GM12878 (cell line): ENCODE measurements at regions not wholly inside any gene's neighbourhood (a gene's known extent, or its start where the extent isn't known, plus 50 kb on each side); places are given as distances from the start of the nearest gene placed in this dataset.

ENCODE experiments used
- ATAC-seq: fragments of 200-7000 bp; cut with Tn5 transposase; 3 replicates; pipeline ENCODE4 v1.9.1; 2020; ENCODE audit warnings: mild to moderate bottlenecking, moderate library complexity
- BruUV-seq: library from RNA; stranded (reverse); fragments of 400-500 nt; replicated peaks from 2 replicates; lab custom pipeline; 2021; lab: Mats Ljungman, UMichigan
- CTCF ChIA-PET: fragments of 300-600 bp; sonication (Branson Sonifier 250); formaldehyde crosslinking; extraction: SDS; loops from one replicate; lab custom pipeline; 2021; ENCODE audit warnings: inconsistent platforms; lab: Yijun Ruan, JAX
- POLR2A ChIA-PET: fragments of 350-600 bp; formaldehyde crosslinking; extraction: SDS; loops from one replicate; lab custom pipeline; 2021; ENCODE audit warnings: inconsistent platforms; lab: Charles Lee
- RAD21 ChIA-PET: fragments of 300-600 bp; sonication (Branson Sonifier 250); formaldehyde crosslinking; loops from one replicate; lab custom pipeline; 2023; ENCODE audit warnings: antibody characterized with exemption; ENCODE audit not compliant: unreplicated experiment; lab: Charles Lee
- SMC1A ChIA-PET: fragments of 300-600 bp; sonication (Branson Sonifier 250); formaldehyde crosslinking; loops from one replicate; lab custom pipeline; 2023; ENCODE audit not compliant: unreplicated experiment, uncharacterized antibody; lab: Charles Lee
- DNase-seq: peaks from one replicate; pipeline ENCODE4 v3.0.0-alpha.2; 2011; ENCODE audit warnings: low read depth, low spot score
- FAIRE-seq: peaks from 3 replicates; lab custom pipeline; 2011; peaks lifted over from hg19 to GRCh38; lab: Jason Lieb, UNC
- H2AFZ ChIP-seq: 2 replicates; pipeline ENCODE4 v1.6.0; 2011; ENCODE audit warnings: low read depth, low read length, control low read depth; ENCODE audit not compliant: control insufficient read depth
- H3K27ac ChIP-seq: 2 replicates; pipeline ENCODE4 v1.5.1; 2011; ENCODE audit warnings: control low read depth; ENCODE audit not compliant: control insufficient read depth, insufficient read depth
- H3K27me3 ChIP-seq, 2 experiments: replicated peaks in 1 of 2; 2 replicates each; pipeline versions ENCODE4 v1.6.0 to v1.6.1; 2011; ENCODE audit warnings: low read length in 1 of 2; ENCODE audit not compliant: control insufficient read depth in 2 of 2, insufficient read depth in 2 of 2
- H3K36me3 ChIP-seq, 2 experiments: 2 replicates each; pipeline ENCODE4 v1.5.1; 2011; ENCODE audit warnings: low read length in 1 of 2; ENCODE audit not compliant: control insufficient read depth in 2 of 2, insufficient read depth in 2 of 2
- H3K4me1 ChIP-seq: 2 replicates; pipeline ENCODE4 v1.6.1; 2011; ENCODE audit warnings: mild to moderate bottlenecking, low read length, moderate library complexity, mixed read lengths; ENCODE audit not compliant: control insufficient read depth, insufficient read depth
- H3K4me2 ChIP-seq: 2 replicates; pipeline ENCODE4 v1.6.0; 2011; ENCODE audit warnings: control low read depth; ENCODE audit not compliant: control insufficient read depth, insufficient read depth
- H3K4me3 ChIP-seq: fragments of 200-600 bp; sonication (generic); 2 replicates; pipeline ENCODE4 v1.5.1; 2016
- H3K79me2 ChIP-seq: 2 replicates; pipeline ENCODE4 v1.6.0; 2011; ENCODE audit warnings: low read length; ENCODE audit not compliant: control insufficient read depth, insufficient read depth
- H3K9ac ChIP-seq: 2 replicates; pipeline ENCODE4 v1.8.0; 2011; ENCODE audit warnings: low read length, control low read depth, mixed read lengths; ENCODE audit not compliant: control insufficient read depth, insufficient read depth
- H3K9me3 ChIP-seq: replicated peaks from 3 replicates; pipeline ENCODE4 v1.5.1; 2011; ENCODE audit warnings: mild to moderate bottlenecking, low read length; ENCODE audit not compliant: control insufficient read depth, insufficient read depth
- H4K20me1 ChIP-seq: 2 replicates; pipeline ENCODE4 v1.6.0; 2011; ENCODE audit not compliant: control insufficient read depth, insufficient read depth
- BMI1 ChIP-seq: fragments of 450-650 bp; IDR thresholded peaks from 2 replicates; pipeline ENCODE4 v1.6.1; 2016; ENCODE audit warnings: mild to moderate bottlenecking, moderate library complexity, borderline replicate concordance
- DPF2 ChIP-seq: fragments of 450-650 bp; IDR thresholded peaks from 2 replicates; pipeline ENCODE4 v1.6.1; 2017; ENCODE audit warnings: mild to moderate bottlenecking
- ESRRA ChIP-seq: IDR thresholded peaks from 2 replicates; pipeline ENCODE4 v1.6.1; 2012; ENCODE audit warnings: mild to moderate bottlenecking, low read length, improper control_type of control experiment
- MXI1 ChIP-seq: fragments of 150-350 bp; IDR thresholded peaks from 2 replicates; pipeline ENCODE4 v1.6.1; 2011; ENCODE audit warnings: low read depth, mild to moderate bottlenecking, inconsistent platforms, low read length, improper control_type of control experiment
- MYC ChIP-seq: IDR thresholded peaks from 2 replicates; pipeline ENCODE4 v1.6.1; 2011; ENCODE audit warnings: mild to moderate bottlenecking, low read length, moderate library complexity, inconsistent platforms; ENCODE audit not compliant: insufficient read depth, insufficient replicate concordance, insufficient read length, severe bottlenecking
- NBN ChIP-seq: fragments of 450-650 bp; IDR thresholded peaks from 2 replicates; pipeline ENCODE4 v1.6.1; 2016
- NFIC ChIP-seq: IDR thresholded peaks from 2 replicates; pipeline ENCODE4 v1.6.1; 2012; ENCODE audit warnings: low read depth, mild to moderate bottlenecking, inconsistent platforms, low read length, moderate library complexity
- NR2C1 ChIP-seq: fragments of 450-650 bp; IDR thresholded peaks from 2 replicates; pipeline ENCODE4 v1.6.1; 2017; ENCODE audit warnings: antibody characterized with exemption, mild to moderate bottlenecking, moderate library complexity
- RBBP5 ChIP-seq: fragments of 200-600 bp; sonication (generic); conservative IDR thresholded peaks from 2 replicates; pipeline ENCODE4 v1.6.1; 2016
- SIX5 ChIP-seq: IDR thresholded peaks from 2 replicates; pipeline ENCODE4 v1.6.1; 2011; ENCODE audit warnings: mild to moderate bottlenecking, low read depth, low read length, moderate library complexity; ENCODE audit not compliant: severe bottlenecking
- SMAD5 ChIP-seq: IDR thresholded peaks from 2 replicates; pipeline ENCODE4 v1.6.1; 2016; ENCODE audit warnings: antibody characterized with exemption, low read depth
- SMC3 ChIP-seq: IDR thresholded peaks from 2 replicates; pipeline ENCODE4 v1.6.1; 2011; ENCODE audit warnings: low read length, improper control_type of control experiment, borderline replicate concordance
- SPI1 ChIP-seq: IDR thresholded peaks from 2 replicates; pipeline ENCODE4 v1.6.1; 2011; ENCODE audit warnings: low read depth, mild to moderate bottlenecking, low read length, moderate library complexity, borderline replicate concordance; ENCODE audit not compliant: insufficient read depth
- SUPT20H ChIP-seq: IDR thresholded peaks from 2 replicates; pipeline ENCODE4 v1.6.1; 2011; ENCODE audit warnings: low read depth, mild to moderate bottlenecking, low read length, moderate library complexity, borderline replicate concordance; ENCODE audit not compliant: control insufficient read depth
- ZNF217 ChIP-seq: fragments of 450-650 bp; IDR thresholded peaks from 2 replicates; pipeline ENCODE4 v1.6.1; 2017; ENCODE audit warnings: antibody characterized with exemption, mild to moderate bottlenecking
- WGBS: methylation state at CpG from one replicate; pipeline ENCODE4 v1.1.6; 2016; ENCODE audit warnings: low lambda C conversion rate; ENCODE audit not compliant: insufficient replicate concordance, insufficient coverage; ENCODE audit errors: missing lambda C conversion rate; 5-methylcytosine and 5-hydroxymethylcytosine counted together
- in situ Hi-C: fragments of 300-500 bp; cut with MboI; formaldehyde crosslinking; loops from 9 replicates; pipeline ENCODE4 v1.14.3; 2018; ENCODE audit warnings: mixed read lengths
- intact Hi-C: fragments of 100-400 bp; cut with micrococcal nuclease; formaldehyde crosslinking; loops from one replicate; pipeline ENCODE4 v1.14.2; 2022; ENCODE audit not compliant: unreplicated experiment
- TF ChIP-seq, protein P1 (sequence below): IDR thresholded peaks from 2 replicates; pipeline ENCODE4 v1.6.1; 2011; ENCODE audit warnings: low read depth, low read length, improper control_type of control experiment, borderline replicate concordance
- TF ChIP-seq, protein P2 (sequence below): IDR thresholded peaks from 2 replicates; pipeline ENCODE4 v1.6.1; 2012; ENCODE audit warnings: low read depth, low read length, improper control_type of control experiment
- TF ChIP-seq, protein P3 (sequence below): fragments of 450-650 bp; IDR thresholded peaks from 2 replicates; pipeline ENCODE4 v1.6.1; 2017; ENCODE audit warnings: mild to moderate bottlenecking, moderate library complexity

DNA sequence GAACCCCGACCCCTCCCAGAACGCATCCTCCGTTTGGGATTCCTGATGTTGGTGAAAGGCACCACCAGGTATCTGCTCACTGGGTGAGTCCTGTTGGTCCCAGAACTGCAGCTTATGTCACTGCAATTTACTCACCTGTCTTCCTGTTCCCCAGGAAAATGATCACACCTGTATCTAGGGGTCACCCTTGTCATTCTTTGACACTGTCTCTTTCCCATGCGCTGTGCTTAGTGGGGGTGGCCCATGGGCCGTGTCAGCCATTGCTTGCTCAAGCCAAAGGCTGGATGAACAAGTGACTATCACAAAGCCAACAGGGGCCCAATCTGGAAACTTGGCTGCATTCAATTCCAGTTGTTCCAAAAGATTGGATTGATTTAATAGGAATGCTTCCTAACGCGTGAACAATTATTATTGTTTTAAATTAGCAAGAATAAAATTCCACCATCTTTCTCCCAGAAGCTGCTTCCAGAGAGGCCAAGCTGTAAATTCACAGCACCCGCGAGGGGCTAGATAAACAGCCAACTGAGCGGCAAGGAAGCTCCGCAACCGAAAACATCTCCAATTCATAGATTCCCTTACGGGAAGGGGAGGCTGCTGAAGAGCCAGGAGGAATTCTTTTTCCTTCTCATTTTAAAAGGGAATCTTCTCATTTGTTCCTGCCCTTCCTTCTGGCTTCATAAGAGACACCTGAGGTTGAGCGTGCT, 134.8 kb upstream of the ZMIZ1 start (continued):
- TF ChIP-seq, protein P1, sequence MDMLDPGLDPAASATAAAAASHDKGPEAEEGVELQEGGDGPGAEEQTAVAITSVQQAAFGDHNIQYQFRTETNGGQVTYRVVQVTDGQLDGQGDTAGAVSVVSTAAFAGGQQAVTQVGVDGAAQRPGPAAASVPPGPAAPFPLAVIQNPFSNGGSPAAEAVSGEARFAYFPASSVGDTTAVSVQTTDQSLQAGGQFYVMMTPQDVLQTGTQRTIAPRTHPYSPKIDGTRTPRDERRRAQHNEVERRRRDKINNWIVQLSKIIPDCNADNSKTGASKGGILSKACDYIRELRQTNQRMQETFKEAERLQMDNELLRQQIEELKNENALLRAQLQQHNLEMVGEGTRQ: no peak
- TF ChIP-seq MXI1 (no peak), SIX5 (no peak), BMI1 (no peak), RBBP5 (no peak), SUPT20H (no peak), SMC3 (no peak)
- TF ChIP-seq, protein P2, sequence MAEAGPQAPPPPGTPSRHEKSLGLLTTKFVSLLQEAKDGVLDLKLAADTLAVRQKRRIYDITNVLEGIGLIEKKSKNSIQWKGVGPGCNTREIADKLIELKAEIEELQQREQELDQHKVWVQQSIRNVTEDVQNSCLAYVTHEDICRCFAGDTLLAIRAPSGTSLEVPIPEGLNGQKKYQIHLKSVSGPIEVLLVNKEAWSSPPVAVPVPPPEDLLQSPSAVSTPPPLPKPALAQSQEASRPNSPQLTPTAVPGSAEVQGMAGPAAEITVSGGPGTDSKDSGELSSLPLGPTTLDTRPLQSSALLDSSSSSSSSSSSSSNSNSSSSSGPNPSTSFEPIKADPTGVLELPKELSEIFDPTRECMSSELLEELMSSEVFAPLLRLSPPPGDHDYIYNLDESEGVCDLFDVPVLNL: no peak
- TF ChIP-seq, all 136 proteins: peak for 0

DNA sequence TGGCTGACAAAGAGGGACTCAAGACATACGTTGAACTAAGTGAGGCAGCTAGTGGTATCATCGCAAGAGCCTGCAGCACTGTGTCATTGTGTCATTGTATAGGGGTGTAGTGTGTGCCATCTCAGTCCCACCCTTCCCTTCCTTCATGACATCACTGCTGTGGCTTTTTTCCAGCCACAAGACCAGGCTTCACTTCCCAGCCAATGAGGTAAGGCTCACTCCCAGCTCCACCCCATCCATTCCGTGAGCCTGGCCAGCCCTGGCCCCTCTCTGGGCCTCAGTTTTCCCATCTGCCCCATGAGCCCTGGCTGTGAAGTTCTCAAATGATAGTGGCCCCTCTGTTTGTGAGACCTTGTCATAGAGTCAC, 134.3 kb upstream of the ZMIZ1 start:
- no peak for FAIRE-seq
- RAD21 ChIA-PET: no interaction called here
- Histone ChIP-seq H4K20me1 (no peaks in the 10 kb centered on the region; the same call in 1 of the 2 replicates), H3K27me3 (peaks cover 2 to 3% of the 10 kb centered on the region in 2 experiments; a peak in 3 of 4 replicates), H3K36me3 (no peaks in the 10 kb centered on the region), H3K27ac (no peak overlapping the region), H2AFZ (no peak overlapping the region), H3K4me2 (no peak overlapping the region), H3K9me3 (no peaks in the 10 kb centered on the region), H3K9ac (no peak overlapping the region), H3K4me3 (no peak overlapping the region), H3K4me1 (no peaks in the 10 kb centered on the region), H3K79me2 (no peaks in the 10 kb centered on the region)
- intact Hi-C loops: no loop called here
- in situ Hi-C loops: no loop called here
- SMC1A ChIA-PET: interaction anchor here (1.5 kb wide), 1 partner anchor 9 kb away, joined by 3 read pairs; no protein-coding TSS in a partner anchor
- WGBS: 35% methylated on average over 3 of the region's 3 CpGs
- POLR2A ChIA-PET: interaction anchor here (0.5 kb wide), 1 partner anchor 492 kb away, joined by 3 read pairs; no protein-coding TSS in a partner anchor
- no peak for DNase-seq
- no peak for ATAC-seq
- no TSS peak for BruUV-seq
- CTCF ChIA-PET: interaction anchor here (1.0 to 1.4 kb wide), 3 partner anchors 235 to 263 kb away, joined by 3 read pairs; no protein-coding TSS in a partner anchor
- TF ChIP-seq NFIC (no peak), NR2C1 (no peak), NBN (no peak), ESRRA (no peak), SMAD5 (no peak), ZNF217 (no peak), MYC (no peak), SPI1 (no peak), DPF2 (no peak)
- TF ChIP-seq, protein P3, sequence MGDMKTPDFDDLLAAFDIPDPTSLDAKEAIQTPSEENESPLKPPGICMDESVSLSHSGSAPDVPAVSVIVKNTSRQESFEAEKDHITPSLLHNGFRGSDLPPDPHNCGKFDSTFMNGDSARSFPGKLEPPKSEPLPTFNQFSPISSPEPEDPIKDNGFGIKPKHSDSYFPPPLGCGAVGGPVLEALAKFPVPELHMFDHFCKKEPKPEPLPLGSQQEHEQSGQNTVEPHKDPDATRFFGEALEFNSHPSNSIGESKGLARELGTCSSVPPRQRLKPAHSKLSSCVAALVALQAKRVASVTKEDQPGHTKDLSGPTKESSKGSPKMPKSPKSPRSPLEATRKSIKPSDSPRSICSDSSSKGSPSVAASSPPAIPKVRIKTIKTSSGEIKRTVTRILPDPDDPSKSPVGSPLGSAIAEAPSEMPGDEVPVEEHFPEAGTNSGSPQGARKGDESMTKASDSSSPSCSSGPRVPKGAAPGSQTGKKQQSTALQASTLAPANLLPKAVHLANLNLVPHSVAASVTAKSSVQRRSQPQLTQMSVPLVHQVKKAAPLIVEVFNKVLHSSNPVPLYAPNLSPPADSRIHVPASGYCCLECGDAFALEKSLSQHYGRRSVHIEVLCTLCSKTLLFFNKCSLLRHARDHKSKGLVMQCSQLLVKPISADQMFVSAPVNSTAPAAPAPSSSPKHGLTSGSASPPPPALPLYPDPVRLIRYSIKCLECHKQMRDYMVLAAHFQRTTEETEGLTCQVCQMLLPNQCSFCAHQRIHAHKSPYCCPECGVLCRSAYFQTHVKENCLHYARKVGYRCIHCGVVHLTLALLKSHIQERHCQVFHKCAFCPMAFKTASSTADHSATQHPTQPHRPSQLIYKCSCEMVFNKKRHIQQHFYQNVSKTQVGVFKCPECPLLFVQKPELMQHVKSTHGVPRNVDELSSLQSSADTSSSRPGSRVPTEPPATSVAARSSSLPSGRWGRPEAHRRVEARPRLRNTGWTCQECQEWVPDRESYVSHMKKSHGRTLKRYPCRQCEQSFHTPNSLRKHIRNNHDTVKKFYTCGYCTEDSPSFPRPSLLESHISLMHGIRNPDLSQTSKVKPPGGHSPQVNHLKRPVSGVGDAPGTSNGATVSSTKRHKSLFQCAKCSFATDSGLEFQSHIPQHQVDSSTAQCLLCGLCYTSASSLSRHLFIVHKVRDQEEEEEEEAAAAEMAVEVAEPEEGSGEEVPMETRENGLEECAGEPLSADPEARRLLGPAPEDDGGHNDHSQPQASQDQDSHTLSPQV: no peak
